Endothelial cell of umbilical vein (primary cell): ENCODE measurements at regions not wholly inside any gene's neighbourhood (a gene's known extent, or its start where the extent isn't known, plus 50 kb on each side); places are given as distances from the start of the nearest gene placed in this dataset.

ENCODE experiments used
- BruUV-seq: library from RNA; stranded (reverse); fragments of 400-500 nt; replicated peaks from 2 replicates; lab custom pipeline; 2021; lab: Mats Ljungman, UMichigan
- CTCF ChIA-PET: fragments of 300-600, 350-600 bp; sonication (Branson Sonifier 250); formaldehyde crosslinking; loops from one replicate; lab custom pipeline; 2021; ENCODE audit warnings: antibody characterized with exemption, inconsistent platforms; lab: Charles Lee
- POLR2A ChIA-PET: fragments of 300-600, 350-600 bp; sonication (Branson Sonifier 250); formaldehyde crosslinking; loops from one replicate; lab custom pipeline; 2021; ENCODE audit warnings: antibody characterized with exemption, inconsistent platforms; lab: Charles Lee
- DNase-seq: peaks from one replicate; pipeline ENCODE4 v3.0.0-alpha.2; 2011; ENCODE audit warnings: low read depth, low spot score
- FAIRE-seq: peaks from 2 replicates; lab custom pipeline; 2011; peaks lifted over from hg19 to GRCh38; lab: Jason Lieb, UNC
- H2AFZ ChIP-seq: 2 replicates; pipeline ENCODE4 v1.6.0; 2012; ENCODE audit warnings: low read depth, low read length, control low read depth, inconsistent platforms
- H3K27ac ChIP-seq: 2 replicates; pipeline ENCODE4 v1.5.1; 2011; ENCODE audit warnings: low read depth, mild to moderate bottlenecking, control low read depth, low read length, moderate library complexity; ENCODE audit not compliant: insufficient read depth
- H3K27me3 ChIP-seq, 2 experiments: 2 replicates each; pipeline versions ENCODE4 v1.6.0 to v1.6.1; 2011; ENCODE audit warnings: low read length in 2 of 2, mixed read lengths in 1 of 2; ENCODE audit not compliant: control insufficient read depth in 2 of 2, insufficient read depth in 2 of 2
- H3K36me3 ChIP-seq, 2 experiments: 2 replicates in 1 of 2; 3 replicates in 1 of 2; pipeline ENCODE4 v1.5.1; 2011; ENCODE audit warnings: low read length in 2 of 2, mild to moderate bottlenecking in 1 of 2, moderate library complexity in 1 of 2; ENCODE audit not compliant: control insufficient read depth in 2 of 2, insufficient read depth in 2 of 2; ENCODE audit errors: extremely low read depth in 1 of 2
- H3K4me1 ChIP-seq: 3 replicates; pipeline ENCODE4 v1.5.1; 2011; ENCODE audit warnings: mild to moderate bottlenecking, low read length; ENCODE audit not compliant: control insufficient read depth, insufficient read depth; ENCODE audit errors: extremely low read depth
- H3K4me2 ChIP-seq: 2 replicates; pipeline ENCODE4 v1.6.1; 2011; ENCODE audit warnings: low read length, control low read depth, mixed read lengths; ENCODE audit not compliant: insufficient read depth
- H3K4me3 ChIP-seq, 3 experiments: fragments of 200-600 bp in 1 of 3; sonication (generic), shearing (Covaris generic) in 1 of 3; replicated peaks in 1 of 3; 2 replicates each; pipeline ENCODE4 v1.5.1; 2011 to 2016; ENCODE audit warnings: control low read depth in 3 of 3, low read length in 3 of 3, mild to moderate bottlenecking in 2 of 3, inconsistent platforms in 1 of 3, low read depth in 1 of 3, moderate library complexity in 1 of 3; ENCODE audit not compliant: insufficient read depth in 1 of 3
- H3K79me2 ChIP-seq: 2 replicates; pipeline ENCODE4 v1.6.0; 2012; ENCODE audit warnings: low read length, inconsistent platforms; ENCODE audit not compliant: control insufficient read depth, insufficient read depth
- H3K9ac ChIP-seq: replicated peaks from 2 replicates; pipeline ENCODE3; 2011; ENCODE audit warnings: low read length, control low read depth; ENCODE audit not compliant: insufficient read depth; ENCODE audit errors: extremely low read depth
- H3K9me1 ChIP-seq: replicated peaks from 3 replicates; pipeline ENCODE4 v1.6.0; 2011; ENCODE audit warnings: mild to moderate bottlenecking, low read length; ENCODE audit not compliant: control insufficient read depth, insufficient read depth; ENCODE audit errors: extremely low read depth
- H3K9me3 ChIP-seq: replicated peaks from 2 replicates; pipeline ENCODE4 v1.5.1; 2012; ENCODE audit warnings: low read length, inconsistent platforms; ENCODE audit not compliant: control insufficient read depth, insufficient read depth
- H4K20me1 ChIP-seq: replicated peaks from 2 replicates; pipeline ENCODE3; 2011; ENCODE audit warnings: mild to moderate bottlenecking, low read length; ENCODE audit not compliant: control insufficient read depth, insufficient read depth; ENCODE audit errors: extremely low read depth
- EZH2 ChIP-seq: IDR thresholded peaks from 2 replicates; pipeline ENCODE4 v1.6.1; 2012; ENCODE audit warnings: borderline replicate concordance, low read depth, mild to moderate bottlenecking, moderate library complexity, low read length, inconsistent platforms; ENCODE audit not compliant: severe bottlenecking
- FOS ChIP-seq: IDR thresholded peaks from 2 replicates; pipeline ENCODE4 v1.6.1; 2011; ENCODE audit warnings: mild to moderate bottlenecking, low read length, moderate library complexity, borderline replicate concordance; ENCODE audit not compliant: insufficient read depth
- GATA2 ChIP-seq: IDR thresholded peaks from 2 replicates; pipeline ENCODE4 v1.7.0; 2011; ENCODE audit warnings: low read depth, mild to moderate bottlenecking, moderate library complexity, mixed read lengths, low read length; ENCODE audit not compliant: insufficient read length, insufficient read depth
- JUN ChIP-seq: IDR thresholded peaks from 2 replicates; pipeline ENCODE4 v1.6.1; 2011; ENCODE audit warnings: borderline replicate concordance, low read depth; ENCODE audit not compliant: insufficient read length, insufficient read depth
- MAX ChIP-seq: IDR thresholded peaks from 2 replicates; pipeline ENCODE4 v1.6.1; 2011; ENCODE audit not compliant: insufficient read depth, insufficient read length
- MYC ChIP-seq: IDR thresholded peaks from one replicate; pipeline ENCODE4 v1.6.1; 2011; ENCODE audit warnings: mild to moderate bottlenecking, low read depth, low read length
- POLR2A ChIP-seq: IDR thresholded peaks from 2 replicates; pipeline ENCODE4 v1.6.1; 2012; ENCODE audit warnings: low read depth, mild to moderate bottlenecking, control low read depth, low read length
- POLR2AphosphoS5 ChIP-seq: IDR thresholded peaks from 2 replicates; pipeline ENCODE4 v1.6.1; 2012; ENCODE audit warnings: low read depth, mild to moderate bottlenecking, control low read depth, low read length, moderate library complexity; ENCODE audit not compliant: insufficient read depth
- dilution Hi-C: fragments of 300-500 bp; cut with MboI; formaldehyde crosslinking; loops from one replicate; pipeline ENCODE4 v1.15.0; 2019; ENCODE audit warnings: low sequenced_read_pairs; ENCODE audit not compliant: extremely low pct_ligation_motif_present
- intact Hi-C: fragments of 100-400 bp; cut with micrococcal nuclease; formaldehyde crosslinking; loops from one replicate; pipeline ENCODE4 v1.10.0; 2022
- TF ChIP-seq, protein P1 (sequence below), 2 donors: IDR thresholded peaks; 1 replicate in 1 of 2; 2 replicates in 1 of 2; pipeline ENCODE4 v1.5.1; 2011; ENCODE audit warnings: low read length in 2 of 2, mild to moderate bottlenecking in 2 of 2, moderate library complexity in 2 of 2, control low read depth in 1 of 2, inconsistent platforms in 1 of 2, low read depth in 1 of 2; ENCODE audit not compliant: insufficient read depth in 1 of 2; ENCODE audit errors: extremely low read depth in 1 of 2

DNA sequence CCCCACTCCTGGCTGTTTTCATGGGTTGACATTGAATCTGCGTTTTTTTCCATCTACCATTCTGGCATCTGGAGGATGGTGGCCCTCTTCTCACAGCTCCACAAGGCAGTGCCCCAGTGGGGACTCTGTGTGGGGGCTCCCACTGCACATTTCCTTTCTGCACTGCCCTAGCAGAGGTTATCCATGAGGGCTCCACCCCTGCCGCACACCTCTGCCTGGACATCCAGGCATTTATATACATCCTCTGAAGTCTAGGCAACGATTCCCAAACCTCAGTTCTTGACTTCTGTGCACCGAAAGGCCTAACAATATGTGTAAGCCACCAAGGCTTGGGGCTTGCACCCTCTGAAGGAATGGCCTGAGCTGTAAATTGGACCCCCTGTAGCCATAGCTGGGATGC, 147.9 kb upstream of the FMN2 start:
- no peak overlapping the region for H2AFZ ChIP-seq
- no peak for DNase-seq
- FAIRE-seq, result no peak
- dilution Hi-C loops, result no loop called here
- no peaks in the 10 kb centered on the region for H3K79me2 ChIP-seq
- CTCF ChIA-PET, result no interaction called here
- intact Hi-C loops, result no loop called here
- no peak for TF ChIP-seq FOS
- TF ChIP-seq, protein P1, sequence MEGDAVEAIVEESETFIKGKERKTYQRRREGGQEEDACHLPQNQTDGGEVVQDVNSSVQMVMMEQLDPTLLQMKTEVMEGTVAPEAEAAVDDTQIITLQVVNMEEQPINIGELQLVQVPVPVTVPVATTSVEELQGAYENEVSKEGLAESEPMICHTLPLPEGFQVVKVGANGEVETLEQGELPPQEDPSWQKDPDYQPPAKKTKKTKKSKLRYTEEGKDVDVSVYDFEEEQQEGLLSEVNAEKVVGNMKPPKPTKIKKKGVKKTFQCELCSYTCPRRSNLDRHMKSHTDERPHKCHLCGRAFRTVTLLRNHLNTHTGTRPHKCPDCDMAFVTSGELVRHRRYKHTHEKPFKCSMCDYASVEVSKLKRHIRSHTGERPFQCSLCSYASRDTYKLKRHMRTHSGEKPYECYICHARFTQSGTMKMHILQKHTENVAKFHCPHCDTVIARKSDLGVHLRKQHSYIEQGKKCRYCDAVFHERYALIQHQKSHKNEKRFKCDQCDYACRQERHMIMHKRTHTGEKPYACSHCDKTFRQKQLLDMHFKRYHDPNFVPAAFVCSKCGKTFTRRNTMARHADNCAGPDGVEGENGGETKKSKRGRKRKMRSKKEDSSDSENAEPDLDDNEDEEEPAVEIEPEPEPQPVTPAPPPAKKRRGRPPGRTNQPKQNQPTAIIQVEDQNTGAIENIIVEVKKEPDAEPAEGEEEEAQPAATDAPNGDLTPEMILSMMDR (IDR thresholded peaks at IDR 0.05; ENCODE audit: extremely low read depth in 1 of 2, insufficient read depth in 1 of 2, low read depth in 1 of 2, low read length in 2 of 2), result no peak
- TF ChIP-seq GATA2, result no peak
- no peak for TF ChIP-seq MYC
- TF ChIP-seq EZH2, result no peak
- no peak for TF ChIP-seq POLR2A
- TF ChIP-seq JUN, result no peak
- TF ChIP-seq MAX, result no peak
- TF ChIP-seq POLR2AphosphoS5, result no peak
- H3K27me3 ChIP-seq, result no peaks in the 10 kb centered on the region
- H3K4me2 ChIP-seq, result no peak overlapping the region
- POLR2A ChIA-PET, result no interaction called here
- H3K4me3 ChIP-seq, result no peak overlapping the region
- H3K27ac ChIP-seq, result no peak overlapping the region
- H3K9me1 ChIP-seq, result no peaks in the 10 kb centered on the region
- no peaks in the 10 kb centered on the region for H3K4me1 ChIP-seq
- H3K9ac ChIP-seq, result no peak overlapping the region
- BruUV-seq, result no TSS peak
- H4K20me1 ChIP-seq, result no peaks in the 10 kb centered on the region
- no peaks in the 10 kb centered on the region for H3K36me3 ChIP-seq
- no peaks in the 10 kb centered on the region for H3K9me3 ChIP-seq
